ENCODE measurements at regions not wholly inside any gene's neighbourhood (a gene's known extent, or its start where the extent isn't known, plus 50 kb on each side); places are given as distances from the start of the nearest gene placed in this dataset.

- Mint-ChIP-seq H3K4me3 (ENCODE audit: unreplicated experiment) (no peak overlapping the region), H3K27ac (ENCODE audit: unreplicated experiment) (no peak overlapping the region), H3K9me3 (ENCODE audit: unreplicated experiment) (no peaks in the 10 kb centered on the region), H3K4me1 (ENCODE audit: unreplicated experiment) (no peaks in the 10 kb centered on the region), H3K36me3 (ENCODE audit: low read depth, unreplicated experiment) (no peaks in the 10 kb centered on the region), H3K27me3 (ENCODE audit: unreplicated experiment) (no peaks in the 10 kb centered on the region)
- no peak for DNase-seq (ENCODE audit: low spot score)
- TF ChIP-seq CTCF (IDR thresholded peaks at IDR 0.05; ENCODE audit: unreplicated experiment): no peak
Observed at GRCh38 chr9:75644649-75645048, 245.8 kb upstream of the PCSK5 start.

GRCh38 chr9:75648034-75648433 lies 242.4 kb upstream of the PCSK5 start:
- no peak for DNase-seq (ENCODE audit: low spot score)
- Mint-ChIP-seq H3K36me3 (ENCODE audit: low read depth, unreplicated experiment) (no peaks in the 10 kb centered on the region), H3K9me3 (ENCODE audit: unreplicated experiment) (no peaks in the 10 kb centered on the region), H3K4me1 (ENCODE audit: unreplicated experiment) (no peaks in the 10 kb centered on the region), H3K4me3 (ENCODE audit: unreplicated experiment) (no peak overlapping the region), H3K27me3 (ENCODE audit: unreplicated experiment) (no peaks in the 10 kb centered on the region), H3K27ac (ENCODE audit: unreplicated experiment) (no peak overlapping the region)
- no peak for TF ChIP-seq CTCF (IDR thresholded peaks at IDR 0.05; ENCODE audit: unreplicated experiment)

GRCh38 chr9:75649060-75649459 lies 241.4 kb upstream of the PCSK5 start:
- DNase-seq (ENCODE audit: low spot score): no peak
- no peaks in the 10 kb centered on the region for H3K4me1 Mint-ChIP-seq (ENCODE audit: unreplicated experiment)
- no peak for TF ChIP-seq CTCF (IDR thresholded peaks at IDR 0.05; ENCODE audit: unreplicated experiment)
- H3K27ac Mint-ChIP-seq (ENCODE audit: unreplicated experiment): no peak overlapping the region
- H3K9me3 Mint-ChIP-seq (ENCODE audit: unreplicated experiment): no peaks in the 10 kb centered on the region
- no peaks in the 10 kb centered on the region for H3K27me3 Mint-ChIP-seq (ENCODE audit: unreplicated experiment)
- H3K4me3 Mint-ChIP-seq (ENCODE audit: unreplicated experiment): no peak overlapping the region
- H3K36me3 Mint-ChIP-seq (ENCODE audit: low read depth, unreplicated experiment): no peaks in the 10 kb centered on the region

- no peaks in the 10 kb centered on the region for H3K36me3 Mint-ChIP-seq (ENCODE audit: low read depth, unreplicated experiment)
- H3K9me3 Mint-ChIP-seq (ENCODE audit: unreplicated experiment): no peaks in the 10 kb centered on the region
- DNase-seq (ENCODE audit: low spot score): no peak
- H3K27ac Mint-ChIP-seq (ENCODE audit: unreplicated experiment): no peak overlapping the region
- no peaks in the 10 kb centered on the region for H3K27me3 Mint-ChIP-seq (ENCODE audit: unreplicated experiment)
- no peak overlapping the region for H3K4me3 Mint-ChIP-seq (ENCODE audit: unreplicated experiment)
- H3K4me1 Mint-ChIP-seq (ENCODE audit: unreplicated experiment): no peaks in the 10 kb centered on the region
- no peak for TF ChIP-seq CTCF (IDR thresholded peaks at IDR 0.05; ENCODE audit: unreplicated experiment)
Observed at GRCh38 chr9:75651709-75652108, 238.8 kb upstream of the PCSK5 start.

- H3K36me3 Mint-ChIP-seq (ENCODE audit: low read depth, unreplicated experiment): no peaks in the 10 kb centered on the region
- DNase-seq (ENCODE audit: low spot score): no peak
- H3K4me1 Mint-ChIP-seq (ENCODE audit: unreplicated experiment): no peaks in the 10 kb centered on the region
- H3K27me3 Mint-ChIP-seq (ENCODE audit: unreplicated experiment): no peaks in the 10 kb centered on the region
- no peak for TF ChIP-seq CTCF (IDR thresholded peaks at IDR 0.05; ENCODE audit: unreplicated experiment)
- no peak overlapping the region for H3K27ac Mint-ChIP-seq (ENCODE audit: unreplicated experiment)
- H3K9me3 Mint-ChIP-seq (ENCODE audit: unreplicated experiment): no peaks in the 10 kb centered on the region
- H3K4me3 Mint-ChIP-seq (ENCODE audit: unreplicated experiment): no peak overlapping the region
Observed at GRCh38 chr9:75653335-75653734, 237.1 kb upstream of the PCSK5 start.

All from endothelial cell (in vitro differentiated cells).